IMR-90 (cell line): ENCODE measurements at regions not wholly inside any gene's neighbourhood (a gene's known extent, or its start where the extent isn't known, plus 50 kb on each side); places are given as distances from the start of the nearest gene placed in this dataset.

Source experiments
- ATAC-seq: fragments of 200-7000 bp; cut with Tn5 transposase; 2 replicates; pipeline ENCODE4 v1.9.1; 2020; ENCODE audit warnings: low read depth, mild to moderate bottlenecking, moderate library complexity
- BruUV-seq: library from RNA; stranded (reverse); fragments of 400-500 nt; replicated peaks from 2 replicates; lab custom pipeline; 2021; lab: Mats Ljungman, UMichigan
- CTCF ChIA-PET: fragments of 300-600 bp; formaldehyde crosslinking; extraction: SDS; loops from one replicate; lab custom pipeline; 2021; ENCODE audit warnings: antibody characterized with exemption; lab: Yijun Ruan, JAX
- POLR2A ChIA-PET: fragments of 300-600 bp; sonication (Branson Sonifier 250); formaldehyde crosslinking; loops from one replicate; lab custom pipeline; 2022; ENCODE audit warnings: antibody characterized with exemption; ENCODE audit not compliant: unreplicated experiment; lab: Charles Lee
- DNase-seq: peaks from one replicate; pipeline ENCODE4 v3.0.0; 2013
- H2AFZ ChIP-seq: replicated peaks from 2 replicates; pipeline ENCODE3; 2013; ENCODE audit warnings: low read length, mild to moderate bottlenecking; ENCODE audit not compliant: poor library complexity
- H2AK5ac ChIP-seq: 2 replicates; pipeline ENCODE4 v1.6.1; 2013; ENCODE audit warnings: low read depth, low read length, inconsistent platforms
- H2AK9ac ChIP-seq: replicated peaks from 2 replicates; pipeline ENCODE3; 2013; ENCODE audit warnings: mild to moderate bottlenecking, low read depth, low read length, moderate library complexity; ENCODE audit not compliant: poor library complexity
- H2BK120ac ChIP-seq: 2 replicates; pipeline ENCODE4 v1.6.1; 2013; ENCODE audit warnings: low read depth, low read length, inconsistent platforms
- H2BK15ac ChIP-seq: 3 replicates; pipeline ENCODE4 v1.6.1; 2013; ENCODE audit warnings: low read depth, low read length, inconsistent platforms
- H2BK20ac ChIP-seq: 2 replicates; pipeline ENCODE4 v1.6.1; 2013; ENCODE audit warnings: low read depth, mild to moderate bottlenecking, inconsistent platforms, low read length, moderate library complexity
- H2BK5ac ChIP-seq: 2 replicates; pipeline ENCODE4 v1.6.1; 2013; ENCODE audit warnings: mild to moderate bottlenecking, low read depth, low read length, inconsistent platforms; ENCODE audit not compliant: poor library complexity, severe bottlenecking
- H3K14ac ChIP-seq: replicated peaks from 2 replicates; pipeline ENCODE4 v1.6.1; 2013; ENCODE audit warnings: low read depth, low read length, inconsistent platforms
- H3K18ac ChIP-seq: 2 replicates; pipeline ENCODE4 v1.6.1; 2013; ENCODE audit warnings: low read depth, low read length, control low read depth
- H3K23ac ChIP-seq: 2 replicates; pipeline ENCODE4 v1.6.1; 2013; ENCODE audit warnings: low read depth, low read length, inconsistent platforms
- H3K27ac ChIP-seq: 2 replicates; pipeline ENCODE4 v1.5.1; 2013; ENCODE audit warnings: mild to moderate bottlenecking, control low read depth, low read length; ENCODE audit not compliant: insufficient read depth
- H3K27me3 ChIP-seq: 2 replicates; pipeline ENCODE4 v1.6.1; 2013; ENCODE audit warnings: low read length; ENCODE audit not compliant: control insufficient read depth, insufficient read depth
- H3K36me3 ChIP-seq: 2 replicates; pipeline ENCODE4 v1.6.1; 2013; ENCODE audit warnings: low read length, mixed read lengths; ENCODE audit not compliant: control insufficient read depth, insufficient read depth
- H3K4ac ChIP-seq: 2 replicates; pipeline ENCODE4 v1.6.1; 2013; ENCODE audit warnings: low read depth, low read length, inconsistent platforms
- H3K4me1 ChIP-seq: 2 replicates; pipeline ENCODE4 v1.6.1; 2013; ENCODE audit warnings: low read length, mixed read lengths; ENCODE audit not compliant: control insufficient read depth, insufficient read depth
- H3K4me2 ChIP-seq: 2 replicates; pipeline ENCODE4 v1.6.1; 2013; ENCODE audit warnings: low read depth, mild to moderate bottlenecking, control low read depth, low read length, moderate library complexity
- H3K4me3 ChIP-seq: 2 replicates; pipeline ENCODE4 v1.5.1; 2013; ENCODE audit warnings: low read depth, mild to moderate bottlenecking, control low read depth, low read length, moderate library complexity; ENCODE audit not compliant: insufficient read depth
- H3K56ac ChIP-seq: 2 replicates; pipeline ENCODE4 v1.6.1; 2013; ENCODE audit warnings: low read length, inconsistent platforms; ENCODE audit not compliant: insufficient read depth; ENCODE audit errors: extremely low read depth
- H3K79me1 ChIP-seq, 2 experiments: 2 replicates each; pipeline ENCODE4 v1.6.1; 2013; ENCODE audit warnings: low read length in 2 of 2, inconsistent platforms in 1 of 2, low read depth in 1 of 2
- H3K9ac ChIP-seq: 2 replicates; pipeline ENCODE4 v1.6.1; 2013; ENCODE audit warnings: low read depth, low read length, control low read depth
- H3K9me1 ChIP-seq: 2 replicates; pipeline ENCODE4 v1.6.1; 2013; ENCODE audit warnings: low read length, inconsistent platforms; ENCODE audit not compliant: insufficient read depth
- H3K9me3 ChIP-seq: 2 replicates; pipeline ENCODE4 v1.6.1; 2013; ENCODE audit warnings: low read length; ENCODE audit not compliant: control insufficient read depth, insufficient read depth
- H4K20me1 ChIP-seq: 2 replicates; pipeline ENCODE4 v1.6.1; 2013; ENCODE audit warnings: low read length, inconsistent platforms; ENCODE audit not compliant: insufficient read depth
- H4K5ac ChIP-seq: 2 replicates; pipeline ENCODE4 v1.6.1; 2013; ENCODE audit warnings: mild to moderate bottlenecking, low read depth, low read length, control low read depth
- H4K8ac ChIP-seq, 2 experiments: 2 replicates each; pipeline ENCODE4 v1.6.1; 2013; ENCODE audit warnings: low read depth in 2 of 2, low read length in 2 of 2, control low read depth in 1 of 2, inconsistent platforms in 1 of 2
- H4K91ac ChIP-seq: 2 replicates; pipeline ENCODE4 v1.6.1; 2013; ENCODE audit warnings: low read depth, low read length, inconsistent platforms; ENCODE audit not compliant: insufficient read depth
- MAFK ChIP-seq: IDR thresholded peaks from 2 replicates; pipeline ENCODE4 v1.6.1; 2012; ENCODE audit warnings: low read depth, low read length, improper control_type of control experiment
- MXI1 ChIP-seq: IDR thresholded peaks from 2 replicates; pipeline ENCODE4 v1.6.1; 2012; ENCODE audit warnings: low read depth, mild to moderate bottlenecking, low read length, moderate library complexity, borderline replicate concordance
- POLR2A ChIP-seq: IDR thresholded peaks from 2 replicates; pipeline ENCODE4 v1.6.1; 2012; ENCODE audit warnings: mild to moderate bottlenecking, low read depth, low read length
- RAD21 ChIP-seq: IDR thresholded peaks from 2 replicates; pipeline ENCODE4 v1.6.1; 2012; ENCODE audit warnings: low read length, improper control_type of control experiment
- SMC3 ChIP-seq: fragments of 150-350 bp; IDR thresholded peaks from 2 replicates; pipeline ENCODE4 v1.6.1; 2016; ENCODE audit warnings: low read depth, mild to moderate bottlenecking, antibody characterized with exemption, low read length, moderate library complexity
- dilution Hi-C: fragments of 300-500 bp; cut with HindIII; formaldehyde crosslinking; loops from one replicate; pipeline ENCODE4 v1.14.3; 2018; ENCODE audit warnings: low sequenced_read_pairs; ENCODE audit not compliant: unreplicated experiment
- in situ Hi-C: fragments of 300-500 bp; cut with MboI; formaldehyde crosslinking; loops from 3 replicates; pipeline ENCODE4 v1.14.3; 2019; ENCODE audit warnings: low sequenced_read_pairs, inconsistent platforms, mixed read lengths
- intact Hi-C: fragments of 100-400 bp; cut with micrococcal nuclease; formaldehyde crosslinking; loops from 2 replicates; pipeline ENCODE4 v1.10.0; 2022

- H3K9me3 ChIP-seq: peaks cover 3% of the 10 kb centered on the region; the same call in 1 of the 2 replicates
- in situ Hi-C loops: no loop called here
- H2BK15ac ChIP-seq: peak overlapping the region; percentile 86; the same call in 1 of the 3 replicates
- H3K4me2 ChIP-seq: no peak overlapping the region
- DNase-seq (no peak), ATAC-seq (no peak)
- intact Hi-C loops: no loop called here
- H3K4me3 ChIP-seq: no peak overlapping the region
- H2BK5ac ChIP-seq: peak overlapping the region; percentile 64
- no peak overlapping the region for H2AK9ac ChIP-seq
- no TSS peak for BruUV-seq
- H2BK20ac ChIP-seq: peak overlapping the region; percentile 94; the same call in 1 of the 2 replicates
- no peak for TF ChIP-seq MAFK
- TF ChIP-seq MXI1: no peak
- no peak for TF ChIP-seq SMC3
- TF ChIP-seq RAD21: no peak
- TF ChIP-seq POLR2A: no peak
- dilution Hi-C loops: no loop called here
- H4K5ac ChIP-seq: peak overlapping the region; percentile 83; the same call in 1 of the 2 replicates
- no peaks in the 10 kb centered on the region for H3K36me3 ChIP-seq
- H2AFZ ChIP-seq: no peak overlapping the region
- 0 out of 2 replicates have a peak overlapping the region, but pooled peaks have one; percentile 82 for H3K23ac ChIP-seq
- H3K27me3 ChIP-seq: no peaks in the 10 kb centered on the region
- H3K4ac ChIP-seq: peak overlapping the region; percentile 89; the same call in 1 of the 2 replicates
- H3K79me1 ChIP-seq: no peaks in the 10 kb centered on the region
- ChIA-PET POLR2A (no interaction called here), CTCF (no interaction called here)
- no peak overlapping the region for H3K9ac ChIP-seq
- peak overlapping the region; percentile 96 for H2BK120ac ChIP-seq
- peaks cover 10% of the 10 kb centered on the region for H3K4me1 ChIP-seq
- H3K18ac ChIP-seq: peak overlapping the region; percentile 93; the same call in 1 of the 2 replicates
- no peak overlapping the region for H3K56ac ChIP-seq
- H4K91ac ChIP-seq: peak overlapping the region; percentile 83; the same call in 1 of the 2 replicates
- H4K20me1 ChIP-seq: no peaks in the 10 kb centered on the region
- H3K14ac ChIP-seq: peak overlapping the region; percentile 76; the same call in 1 of the 2 replicates
- H4K8ac ChIP-seq: peak overlapping the region; percentile 83 to 93; a peak in 3 of 4 replicates
- H3K27ac ChIP-seq: no peak overlapping the region
- H3K9me1 ChIP-seq: peaks cover 5% of the 10 kb centered on the region; the same call in 1 of the 2 replicates
- H2AK5ac ChIP-seq: no peak overlapping the region
Measured at GRCh38 chr18:22493255-22493654, 75.5 kb upstream of the CTAGE1 start.
